ENCODE measurements at regions not wholly inside any gene's neighbourhood (a gene's known extent, or its start where the extent isn't known, plus 50 kb on each side); places are given as distances from the start of the nearest gene placed in this dataset.

DNA sequence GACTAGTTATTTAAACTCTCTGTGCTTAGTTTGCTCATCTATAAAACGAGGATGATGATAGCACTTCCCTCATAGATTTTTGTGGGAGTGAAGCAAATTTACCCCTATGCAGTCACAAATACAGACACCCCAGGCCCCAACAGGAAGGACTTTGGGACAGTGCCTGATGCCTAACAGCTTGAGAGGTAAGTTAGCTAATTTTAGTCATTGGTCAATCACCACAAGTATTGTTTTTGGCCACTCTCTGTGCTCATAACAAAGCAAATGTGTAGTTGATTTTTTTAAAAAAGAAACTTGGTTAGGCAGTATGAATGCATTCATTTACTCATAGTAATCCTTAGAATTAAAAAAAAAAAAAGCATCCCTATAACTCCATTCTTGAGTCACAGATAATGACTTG lies 1590.7 kb upstream of the TENM3 start:
- Histone ChIP-seq H3K27me3 (replicated peaks; ENCODE audit: insufficient read depth, low read depth, low read length, poor library complexity) (no peaks in the 10 kb centered on the region), H3K9me3 (ENCODE audit: low read depth, low read length, poor library complexity, severe bottlenecking) (no peaks in the 10 kb centered on the region), H3K4me3 (ENCODE audit: low read depth, low read length, poor library complexity, severe bottlenecking) (no peak overlapping the region), H3K4me1 (ENCODE audit: insufficient read depth, low read length, poor library complexity, severe bottlenecking) (peaks cover 12% of the 10 kb centered on the region), H3K36me3 (ENCODE audit: insufficient read depth, low read length, poor library complexity, severe bottlenecking) (no peaks in the 10 kb centered on the region), H3K27ac (ENCODE audit: low read depth, low read length, poor library complexity, severe bottlenecking) (no peak overlapping the region)
- TF ChIP-seq, protein P1, sequence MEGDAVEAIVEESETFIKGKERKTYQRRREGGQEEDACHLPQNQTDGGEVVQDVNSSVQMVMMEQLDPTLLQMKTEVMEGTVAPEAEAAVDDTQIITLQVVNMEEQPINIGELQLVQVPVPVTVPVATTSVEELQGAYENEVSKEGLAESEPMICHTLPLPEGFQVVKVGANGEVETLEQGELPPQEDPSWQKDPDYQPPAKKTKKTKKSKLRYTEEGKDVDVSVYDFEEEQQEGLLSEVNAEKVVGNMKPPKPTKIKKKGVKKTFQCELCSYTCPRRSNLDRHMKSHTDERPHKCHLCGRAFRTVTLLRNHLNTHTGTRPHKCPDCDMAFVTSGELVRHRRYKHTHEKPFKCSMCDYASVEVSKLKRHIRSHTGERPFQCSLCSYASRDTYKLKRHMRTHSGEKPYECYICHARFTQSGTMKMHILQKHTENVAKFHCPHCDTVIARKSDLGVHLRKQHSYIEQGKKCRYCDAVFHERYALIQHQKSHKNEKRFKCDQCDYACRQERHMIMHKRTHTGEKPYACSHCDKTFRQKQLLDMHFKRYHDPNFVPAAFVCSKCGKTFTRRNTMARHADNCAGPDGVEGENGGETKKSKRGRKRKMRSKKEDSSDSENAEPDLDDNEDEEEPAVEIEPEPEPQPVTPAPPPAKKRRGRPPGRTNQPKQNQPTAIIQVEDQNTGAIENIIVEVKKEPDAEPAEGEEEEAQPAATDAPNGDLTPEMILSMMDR (conservative IDR thresholded peaks at IDR 0.05; ENCODE audit: low read depth, low read length), result no peak
- TF ChIP-seq EZH2 (IDR thresholded peaks at IDR 0.05; ENCODE audit: borderline replicate concordance, low read depth, low read length, poor library complexity, severe bottlenecking), result no peak
- no TSS peak for BruUV-seq (replicated peaks)
- CTCF ChIA-PET, result no interaction called here
- POLR2A ChIA-PET (ENCODE audit: low non-redundant PET), result no interaction called here
- DNase-seq (ENCODE audit: low spot score), result no peak
- intact Hi-C loops (cut with micrococcal nuclease; ENCODE audit: unreplicated experiment), result no loop called here

DNA sequence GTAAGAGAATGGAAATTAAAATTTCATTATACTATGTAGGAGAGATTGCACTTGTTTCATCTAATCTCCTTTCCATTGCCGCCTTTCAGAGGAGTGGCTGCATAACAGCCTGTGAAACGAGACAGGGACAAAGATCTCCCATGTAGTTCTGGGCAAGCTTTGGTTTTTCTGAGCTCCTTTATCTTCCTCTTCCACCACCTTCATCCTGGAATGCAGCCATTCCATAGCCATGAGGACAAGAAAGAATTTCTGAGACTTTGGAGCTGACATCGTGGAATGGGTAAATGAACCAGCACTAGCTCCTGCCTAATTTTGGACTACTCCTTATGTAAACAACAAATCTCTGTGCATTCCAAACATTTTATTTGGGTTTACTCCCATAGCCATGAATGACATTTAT lies 1587.3 kb upstream of the TENM3 start:
- Histone ChIP-seq H3K9me3 (ENCODE audit: low read depth, low read length, poor library complexity, severe bottlenecking) (no peaks in the 10 kb centered on the region), H3K27me3 (replicated peaks; ENCODE audit: insufficient read depth, low read depth, low read length, poor library complexity) (no peaks in the 10 kb centered on the region), H3K4me1 (ENCODE audit: insufficient read depth, low read length, poor library complexity, severe bottlenecking) (peaks cover 12% of the 10 kb centered on the region), H3K36me3 (ENCODE audit: insufficient read depth, low read length, poor library complexity, severe bottlenecking) (no peaks in the 10 kb centered on the region), H3K27ac (ENCODE audit: low read depth, low read length, poor library complexity, severe bottlenecking) (no peak overlapping the region), H3K4me3 (ENCODE audit: low read depth, low read length, poor library complexity, severe bottlenecking) (no peak overlapping the region)
- intact Hi-C loops (cut with micrococcal nuclease; ENCODE audit: unreplicated experiment), result no loop called here
- no TSS peak for BruUV-seq (replicated peaks)
- POLR2A ChIA-PET (ENCODE audit: low non-redundant PET), result no interaction called here
- CTCF ChIA-PET, result interaction anchor here (2.9 kb wide), 1 partner anchor 9 kb away, joined by 17 read pairs; no protein-coding TSS in a partner anchor
- no peak for DNase-seq (ENCODE audit: low spot score)
- TF ChIP-seq EZH2 (IDR thresholded peaks at IDR 0.05; ENCODE audit: borderline replicate concordance, low read depth, low read length, poor library complexity, severe bottlenecking), result no peak
- TF ChIP-seq, protein P1 (conservative IDR thresholded peaks at IDR 0.05; ENCODE audit: low read depth, low read length), result no peak

DNA sequence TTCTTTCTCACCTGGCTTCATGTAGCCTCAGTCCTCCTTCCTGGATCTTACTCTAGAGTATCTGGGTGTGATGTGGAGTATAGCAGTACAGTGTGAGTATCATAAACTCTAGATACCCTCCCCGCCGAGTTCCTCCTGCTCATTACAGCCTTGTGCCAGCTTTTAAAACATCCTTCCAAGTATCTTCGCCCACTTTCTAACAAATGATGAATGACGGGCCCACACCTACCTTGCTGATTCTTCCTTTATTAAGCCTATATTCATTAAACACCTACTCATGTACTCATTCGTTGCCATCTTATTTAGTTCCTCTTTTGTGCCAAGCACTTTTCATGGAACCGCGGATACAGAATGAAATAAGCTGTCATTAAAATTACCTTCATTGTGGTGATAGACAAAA lies 1585.3 kb upstream of the TENM3 start:
- Histone ChIP-seq H3K27me3 (replicated peaks; ENCODE audit: insufficient read depth, low read depth, low read length, poor library complexity) (no peaks in the 10 kb centered on the region), H3K4me3 (ENCODE audit: low read depth, low read length, poor library complexity, severe bottlenecking) (no peak overlapping the region), H3K27ac (ENCODE audit: low read depth, low read length, poor library complexity, severe bottlenecking) (no peak overlapping the region), H3K4me1 (ENCODE audit: insufficient read depth, low read length, poor library complexity, severe bottlenecking) (peaks cover 12% of the 10 kb centered on the region), H3K36me3 (ENCODE audit: insufficient read depth, low read length, poor library complexity, severe bottlenecking) (no peaks in the 10 kb centered on the region), H3K9me3 (ENCODE audit: low read depth, low read length, poor library complexity, severe bottlenecking) (no peaks in the 10 kb centered on the region)
- ChIA-PET CTCF (no interaction called here), POLR2A (ENCODE audit: low non-redundant PET) (no interaction called here)
- no TSS peak for BruUV-seq (replicated peaks)
- no peak for DNase-seq (ENCODE audit: low spot score)
- TF ChIP-seq, protein P1 (conservative IDR thresholded peaks at IDR 0.05; ENCODE audit: low read depth, low read length), result no peak
- TF ChIP-seq EZH2 (IDR thresholded peaks at IDR 0.05; ENCODE audit: borderline replicate concordance, low read depth, low read length, poor library complexity, severe bottlenecking), result no peak
- intact Hi-C loops (cut with micrococcal nuclease; ENCODE audit: unreplicated experiment), result no loop called here
